Natural killer cell (primary cell): ENCODE measurements at regions not wholly inside any gene's neighbourhood (a gene's known extent, or its start where the extent isn't known, plus 50 kb on each side); places are given as distances from the start of the nearest gene placed in this dataset.

Source experiments
- ATAC-seq, 3 donors: fragments of 150-1000 bp in 2 of 3; fragments of 200-7000 bp in 1 of 3; cut with Tn5 transposase; 1 replicate in 1 of 3; 2 replicates in 2 of 3; pipeline ENCODE4 v1.10.0; 2021; ENCODE audit warnings: mild to moderate bottlenecking in 2 of 3, moderate library complexity in 2 of 3
- DNase-seq, 2 donors: peaks; one replicate each; pipeline versions ENCODE4 v3.0.0 to v3.0.0-alpha.2; 2013 to 2021; ENCODE audit warnings: mixed read lengths in 1 of 2
- H3K27ac ChIP-seq: one replicate; pipeline ENCODE4 v1.5.1; 2013; ENCODE audit warnings: mild to moderate bottlenecking, low read length
- H3K27me3 ChIP-seq: one replicate; pipeline ENCODE4 v1.6.1; 2013; ENCODE audit warnings: low read length; ENCODE audit not compliant: control insufficient read depth, insufficient read depth
- H3K36me3 ChIP-seq: one replicate; pipeline ENCODE4 v1.6.1; 2013; ENCODE audit warnings: low read length; ENCODE audit not compliant: control insufficient read depth, insufficient read depth
- H3K4me1 ChIP-seq: one replicate; pipeline ENCODE4 v1.6.1; 2013; ENCODE audit warnings: low read length; ENCODE audit not compliant: control insufficient read depth, insufficient read depth
- H3K4me3 ChIP-seq: one replicate; pipeline ENCODE4 v1.5.1; 2013; ENCODE audit warnings: low read length
- H3K9me3 ChIP-seq: one replicate; pipeline ENCODE4 v1.6.1; 2013; ENCODE audit warnings: low read length; ENCODE audit not compliant: control insufficient read depth, insufficient read depth
- H3K27ac Mint-ChIP-seq, 2 donors: one replicate each; pipeline ENCODE4 v1.8.0; 2022; ENCODE audit warnings: mild to moderate bottlenecking in 2 of 2, mixed read lengths in 2 of 2, moderate library complexity in 1 of 2
- H3K27me3 Mint-ChIP-seq, 2 donors: one replicate each; pipeline ENCODE4 v1.8.0; 2022; ENCODE audit warnings: low read depth in 2 of 2, mixed read lengths in 2 of 2
- H3K36me3 Mint-ChIP-seq: one replicate; pipeline ENCODE4 v1.8.0; 2022; ENCODE audit warnings: mixed read lengths
- H3K4me1 Mint-ChIP-seq, 2 donors: one replicate each; pipeline ENCODE4 v1.8.0; 2022; ENCODE audit warnings: mixed read lengths in 2 of 2
- H3K4me3 Mint-ChIP-seq: one replicate; pipeline ENCODE4 v1.8.0; 2022; ENCODE audit warnings: mild to moderate bottlenecking, moderate library complexity, mixed read lengths
- H3K9me3 Mint-ChIP-seq, 2 donors: one replicate each; pipeline ENCODE4 v1.8.0; 2022; ENCODE audit warnings: mixed read lengths in 2 of 2
- CTCF ChIP-seq: fragments of 200-600 bp; IDR thresholded peaks from one replicate; pipeline ENCODE4 v1.8.0; 2022; ENCODE audit warnings: antibody characterized with exemption
- WGBS: methylation state at CpG from one replicate; pipeline ENCODE4 v1.1.7; 2013; ENCODE audit warnings: missing lambda C conversion rate; ENCODE audit not compliant: insufficient coverage; 5-methylcytosine and 5-hydroxymethylcytosine counted together
- intact Hi-C: fragments of 100-400 bp; cut with micrococcal nuclease; formaldehyde crosslinking; loops from one replicate; pipeline ENCODE4 v1.14.2; 2022

GRCh38 chr5:39698838-39699560 lies 274.2 kb upstream of the DAB2 start:
- no peak overlapping the region for H3K27ac Mint-ChIP-seq
- H3K9me3 Mint-ChIP-seq = no peaks in the 10 kb centered on the region
- DNase-seq (no peak), ATAC-seq (no peak)
- Histone ChIP-seq H3K9me3 (no peaks in the 10 kb centered on the region), H3K36me3 (no peaks in the 10 kb centered on the region), H3K4me1 (no peaks in the 10 kb centered on the region), H3K27ac (no peak overlapping the region), H3K27me3 (peaks cover 3% of the 10 kb centered on the region), H3K4me3 (no peak overlapping the region)
- H3K36me3 Mint-ChIP-seq = no peaks in the 10 kb centered on the region
- H3K4me1 Mint-ChIP-seq = no peaks in the 10 kb centered on the region
- TF ChIP-seq CTCF = no peak
- H3K27me3 Mint-ChIP-seq = peaks cover 0 to 5% of the 10 kb centered on the region in 2 donors
- H3K4me3 Mint-ChIP-seq = no peak overlapping the region
- intact Hi-C loops = no loop called here
- WGBS = 74% methylated on average over 4 of the region's 4 CpGs

DNA sequence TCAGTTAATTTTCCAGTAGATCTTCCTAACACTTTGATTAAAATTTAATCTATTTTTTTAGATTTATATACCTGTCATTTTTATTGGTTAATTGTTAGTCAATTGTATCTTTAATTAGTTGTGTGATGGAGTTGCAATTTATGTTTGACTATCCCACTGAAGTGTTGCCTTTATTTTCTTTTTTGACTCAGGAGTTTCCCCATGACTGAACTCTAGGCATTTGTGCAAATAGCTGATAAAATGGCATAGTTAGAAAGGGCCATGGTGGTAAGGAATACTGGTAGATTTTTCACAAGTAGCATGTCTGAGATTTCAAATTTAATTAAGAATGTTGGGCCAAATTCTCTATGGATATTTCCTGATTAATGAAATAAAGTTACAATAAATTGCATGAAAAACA lies 273.1 kb upstream of the DAB2 start:
- no peak overlapping the region for H3K27ac Mint-ChIP-seq
- no peak for TF ChIP-seq CTCF
- no peak for DNase-seq
- peaks cover 3% of the 10 kb centered on the region for H3K27me3 ChIP-seq
- H3K4me1 ChIP-seq = no peaks in the 10 kb centered on the region
- H3K9me3 ChIP-seq = no peaks in the 10 kb centered on the region
- no peaks in the 10 kb centered on the region for H3K36me3 Mint-ChIP-seq
- no peaks in the 10 kb centered on the region for H3K4me1 Mint-ChIP-seq
- H3K27ac ChIP-seq = no peak overlapping the region
- no peaks in the 10 kb centered on the region for H3K36me3 ChIP-seq
- H3K27me3 Mint-ChIP-seq = peaks cover 0 to 5% of the 10 kb centered on the region in 2 donors
- intact Hi-C loops = no loop called here
- no peak overlapping the region for H3K4me3 Mint-ChIP-seq
- no peak overlapping the region for H3K4me3 ChIP-seq
- H3K9me3 Mint-ChIP-seq = no peaks in the 10 kb centered on the region
- no peak for ATAC-seq

- ATAC-seq = no peak
- H3K27me3 Mint-ChIP-seq = peaks cover 0 to 5% of the 10 kb centered on the region in 2 donors
Observed at GRCh38 chr5:39696672-39697398, 272.1 kb upstream of the DAB2 start.

More at GRCh38 chr5:39696672-39697398, 272.1 kb upstream of the DAB2 start:
- Histone ChIP-seq H3K9me3 (no peaks in the 10 kb centered on the region), H3K27ac (no peak overlapping the region), H3K36me3 (no peaks in the 10 kb centered on the region), H3K27me3 (peaks cover 3% of the 10 kb centered on the region), H3K4me3 (no peak overlapping the region), H3K4me1 (no peaks in the 10 kb centered on the region)
- H3K27ac Mint-ChIP-seq = no peak overlapping the region
- H3K36me3 Mint-ChIP-seq = no peaks in the 10 kb centered on the region
- H3K4me3 Mint-ChIP-seq = no peak overlapping the region
- intact Hi-C loops = no loop called here
- DNase-seq = no peak
- no peak for TF ChIP-seq CTCF
- WGBS = 86% methylated on average over 1 of the region's 1 CpG
- H3K4me1 Mint-ChIP-seq = no peaks in the 10 kb centered on the region
- no peaks in the 10 kb centered on the region for H3K9me3 Mint-ChIP-seq
